GM12865 (cell line): ENCODE measurements at regions not wholly inside any gene's neighbourhood (a gene's known extent, or its start where the extent isn't known, plus 50 kb on each side); places are given as distances from the start of the nearest gene placed in this dataset.

ENCODE experiments used
- DNase-seq: peaks from one replicate; pipeline ENCODE4 v3.0.0; 2010; ENCODE audit warnings: low read depth
- H3K4me3 ChIP-seq: 2 replicates; pipeline ENCODE4 v1.5.1; 2011; ENCODE audit warnings: mild to moderate bottlenecking, low read depth, low read length, control low read depth
- CTCF ChIP-seq: IDR thresholded peaks from 2 replicates; pipeline ENCODE4 v1.5.1; 2011; ENCODE audit warnings: low read length, control low read depth, low read depth, inconsistent platforms; ENCODE audit not compliant: insufficient read depth; ENCODE audit errors: missing control alignments

- DNase-seq: no peak
- no peak for TF ChIP-seq CTCF
- H3K4me3 ChIP-seq: no peak overlapping the region
Observed at GRCh38 chr2:122532072-122532344, 776.6 kb downstream of the TSN start.

- no peak for TF ChIP-seq CTCF
- H3K4me3 ChIP-seq: no peak overlapping the region
- DNase-seq: no peak
Observed at GRCh38 chr2:122532481-122532880, 777.0 kb downstream of the TSN start.

- no peak overlapping the region for H3K4me3 ChIP-seq
- TF ChIP-seq CTCF: no peak
- no peak for DNase-seq
Observed at GRCh38 chr2:122535960-122536505, 780.6 kb downstream of the TSN start.

- TF ChIP-seq CTCF: no peak
- no peak for DNase-seq
- H3K4me3 ChIP-seq: no peak overlapping the region
Observed at GRCh38 chr2:122539311-122539710, 783.9 kb downstream of the TSN start.

GRCh38 chr2:122539920-122540319, 784.5 kb downstream of the TSN start:
- TF ChIP-seq CTCF: no peak
- no peak for DNase-seq
- no peak overlapping the region for H3K4me3 ChIP-seq

DNA sequence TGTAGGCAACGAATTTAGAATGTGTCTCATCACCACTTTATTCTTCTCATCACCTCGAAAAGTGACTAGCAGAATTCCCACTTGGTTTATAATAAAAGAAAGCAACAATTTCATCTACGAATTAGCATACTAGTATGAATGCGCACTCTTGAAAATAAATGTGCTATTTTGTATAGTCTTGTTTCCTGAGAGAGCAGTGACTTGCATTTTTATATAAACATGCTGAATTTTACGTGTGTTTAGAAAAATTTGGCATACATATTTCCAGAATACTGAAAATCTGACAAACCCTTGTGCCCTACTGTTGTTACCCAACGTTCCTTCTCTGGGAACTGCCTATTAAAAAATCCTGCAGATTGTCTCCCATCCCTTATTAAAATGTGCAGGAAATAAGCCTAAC, 786.8 kb downstream of the TSN start:
- H3K4me3 ChIP-seq: no peak overlapping the region
- no peak for DNase-seq
- no peak for TF ChIP-seq CTCF

DNA sequence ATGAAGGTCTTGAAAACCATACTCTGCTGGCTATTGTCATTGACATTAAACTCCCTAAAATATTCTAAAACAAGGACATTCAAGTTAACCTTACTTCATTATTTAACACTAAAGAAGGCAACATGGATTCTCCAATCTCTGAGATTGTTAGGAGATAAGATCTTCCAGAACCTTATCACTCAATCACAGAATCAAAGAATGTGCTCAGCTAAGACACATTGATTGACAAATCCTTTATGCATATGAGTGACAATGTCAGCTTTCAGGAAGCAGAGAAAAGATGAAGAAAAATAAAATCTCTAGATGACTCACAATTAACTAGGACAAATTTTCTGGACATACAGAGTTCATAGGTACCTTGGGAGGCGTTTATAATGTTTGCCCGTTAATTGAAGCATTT, 787.2 kb downstream of the TSN start:
- DNase-seq: no peak
- no peak for TF ChIP-seq CTCF
- H3K4me3 ChIP-seq: no peak overlapping the region
